ENCODE measurements at regions not wholly inside any gene's neighbourhood (a gene's known extent, or its start where the extent isn't known, plus 50 kb on each side); places are given as distances from the start of the nearest gene placed in this dataset.

GRCh38 chr5:12119657-12120056 lies 215.4 kb upstream of the CTNND2 start:
- no peak for TF ChIP-seq CTCF (IDR thresholded peaks at IDR 0.05; ENCODE audit: insufficient read depth, low read depth, low read length)
- no peak for DNase-seq (ENCODE audit: low read depth)
- H3K4me3 ChIP-seq (ENCODE audit: low read depth, low read length), result no peak overlapping the region

DNA sequence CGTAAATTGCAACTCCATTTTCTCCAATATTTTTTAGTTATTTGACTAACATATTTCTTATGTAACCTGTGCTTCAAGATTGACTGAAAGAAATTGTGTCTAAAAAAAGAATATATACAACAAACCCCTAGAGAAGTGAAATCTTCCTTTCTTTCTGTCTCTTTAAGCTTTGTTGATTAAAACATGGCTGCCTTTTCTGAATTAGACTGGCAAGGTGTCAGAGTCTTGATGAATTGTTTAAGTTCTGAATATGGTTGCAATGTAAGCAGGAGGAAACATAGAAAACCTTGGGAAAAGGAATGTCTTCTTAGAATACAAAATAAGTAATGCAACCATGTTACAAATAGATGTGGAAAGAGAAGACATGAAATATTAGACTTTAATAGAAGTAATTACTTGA lies 209.8 kb upstream of the CTNND2 start:
- no peak for TF ChIP-seq CTCF (IDR thresholded peaks at IDR 0.05; ENCODE audit: insufficient read depth, low read depth, low read length)
- no peak for DNase-seq (ENCODE audit: low read depth)
- no peak overlapping the region for H3K4me3 ChIP-seq (ENCODE audit: low read depth, low read length)

GRCh38 chr5:12113062-12113461 lies 208.8 kb upstream of the CTNND2 start:
- TF ChIP-seq CTCF (IDR thresholded peaks at IDR 0.05; ENCODE audit: insufficient read depth, low read depth, low read length), result no peak
- H3K4me3 ChIP-seq (ENCODE audit: low read depth, low read length), result no peak overlapping the region
- DNase-seq (ENCODE audit: low read depth), result no peak

- DNase-seq (ENCODE audit: low read depth), result no peak
These were observed 207.0 kb upstream of the CTNND2 start for GRCh38 chr5:12111261-12111660.

DNA sequence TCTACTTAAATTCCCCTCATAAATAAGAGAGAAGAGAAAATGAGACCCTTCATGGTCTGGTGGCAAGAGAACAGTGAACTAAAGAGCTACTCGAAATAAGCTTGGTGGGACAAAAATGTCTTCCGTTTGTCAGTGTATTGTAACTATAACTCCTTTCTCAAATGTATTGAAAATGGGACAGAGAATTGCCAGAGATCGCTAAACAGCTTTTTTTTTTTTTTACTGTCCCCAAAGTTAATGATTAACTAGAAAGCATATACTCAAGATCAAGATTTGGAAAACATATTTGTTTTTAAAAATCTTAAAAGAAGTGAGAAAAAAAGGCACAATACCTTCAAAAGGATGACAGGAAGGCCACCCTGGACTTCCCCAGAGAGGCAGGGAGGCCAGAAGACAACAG lies 206.4 kb upstream of the CTNND2 start:
- no peak for TF ChIP-seq CTCF (IDR thresholded peaks at IDR 0.05; ENCODE audit: insufficient read depth, low read depth, low read length)
- no peak overlapping the region for H3K4me3 ChIP-seq (ENCODE audit: low read depth, low read length)
- DNase-seq (ENCODE audit: low read depth), result no peak

More at GRCh38 chr5:12111261-12111660, 207.0 kb upstream of the CTNND2 start:
- no peak overlapping the region for H3K4me3 ChIP-seq (ENCODE audit: low read depth, low read length)
- no peak for TF ChIP-seq CTCF (IDR thresholded peaks at IDR 0.05; ENCODE audit: insufficient read depth, low read depth, low read length)

DNA sequence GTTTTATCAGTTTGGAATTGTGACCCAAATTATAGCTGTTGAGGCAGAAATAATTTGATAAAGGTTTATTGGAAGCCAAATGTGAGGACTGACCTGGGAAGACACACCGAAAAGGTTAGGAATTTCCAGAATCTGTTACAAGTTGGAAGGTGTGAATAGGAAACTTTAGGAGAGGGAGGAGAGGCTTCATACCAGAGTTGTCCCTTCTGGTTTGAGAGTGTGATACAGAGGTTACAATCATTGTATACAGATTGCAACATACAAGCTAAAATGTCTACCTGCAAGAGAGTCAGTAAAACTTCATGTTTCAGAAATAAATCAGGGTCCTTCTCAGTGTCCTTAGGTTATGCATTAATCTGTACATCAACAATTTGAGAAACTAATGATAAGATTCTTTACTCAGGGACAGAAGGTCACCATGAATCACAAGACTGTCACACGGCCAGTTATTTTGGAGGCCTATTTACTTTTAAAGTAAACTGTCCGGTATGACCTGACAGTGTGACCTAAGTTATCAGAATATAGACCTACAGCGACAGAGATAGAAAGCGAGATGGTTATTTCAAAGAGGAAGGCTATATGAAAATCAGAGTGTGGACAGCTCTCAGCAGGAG lies 204.9 kb upstream of the CTNND2 start:
- no peak overlapping the region for H3K4me3 ChIP-seq (ENCODE audit: low read depth, low read length)
- no peak for DNase-seq (ENCODE audit: low read depth)
- no peak for TF ChIP-seq CTCF (IDR thresholded peaks at IDR 0.05; ENCODE audit: insufficient read depth, low read depth, low read length)

DNA sequence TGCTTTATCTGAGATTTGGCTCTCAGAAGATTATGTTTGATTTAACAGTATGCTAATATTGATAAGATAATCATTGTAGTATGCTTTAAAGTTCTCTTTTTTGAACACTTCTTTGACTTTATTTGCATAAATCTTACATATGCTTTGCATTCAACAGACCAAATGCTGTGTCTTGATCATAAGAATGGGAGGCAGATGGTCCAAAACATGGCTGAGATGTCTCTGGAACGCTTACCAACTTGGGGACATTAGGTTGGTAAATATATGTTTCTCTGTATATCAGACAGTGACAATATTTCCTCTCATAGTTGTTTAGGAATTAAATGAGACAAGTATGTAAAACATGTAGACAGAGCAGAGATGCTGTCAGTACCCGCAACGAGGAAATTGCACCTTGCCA lies 197.9 kb upstream of the CTNND2 start:
- TF ChIP-seq CTCF (IDR thresholded peaks at IDR 0.05; ENCODE audit: insufficient read depth, low read depth, low read length), result no peak
- H3K4me3 ChIP-seq (ENCODE audit: low read depth, low read length), result no peak overlapping the region
- DNase-seq (ENCODE audit: low read depth), result no peak

Measured in fibroblast of villous mesenchyme (primary cell).